HG02642 (cell line): ENCODE measurements at regions not wholly inside any gene's neighbourhood (a gene's known extent, or its start where the extent isn't known, plus 50 kb on each side); places are given as distances from the start of the nearest gene placed in this dataset.

Source experiments
- ATAC-seq: cut with Tn5 transposase; IDR thresholded peaks from one replicate; pipeline ENCODE4 v1.9.1; 2021; ENCODE audit warnings: mild to moderate bottlenecking; ENCODE audit not compliant: unreplicated experiment, poor library complexity

DNA sequence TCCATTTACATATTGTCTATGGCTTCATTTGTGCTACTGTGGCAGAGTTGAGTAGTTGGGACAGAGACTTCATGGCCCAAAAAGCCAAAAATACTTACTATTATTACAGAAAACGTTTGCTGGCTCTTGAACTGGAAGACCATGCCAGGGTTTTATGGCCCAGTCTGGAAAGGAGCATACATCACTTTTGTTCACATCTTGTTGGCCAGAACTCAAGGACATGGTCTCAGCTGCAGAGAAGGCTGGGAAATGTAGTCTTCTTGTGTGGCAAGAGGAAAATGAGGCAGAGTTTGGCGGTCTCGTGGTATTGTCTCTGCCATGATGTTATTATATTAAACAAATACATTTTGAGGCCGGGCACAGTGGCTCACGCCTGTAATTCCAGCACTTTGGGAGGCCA, 509.6 kb downstream of the MED13L start:
- no peak for ATAC-seq

DNA sequence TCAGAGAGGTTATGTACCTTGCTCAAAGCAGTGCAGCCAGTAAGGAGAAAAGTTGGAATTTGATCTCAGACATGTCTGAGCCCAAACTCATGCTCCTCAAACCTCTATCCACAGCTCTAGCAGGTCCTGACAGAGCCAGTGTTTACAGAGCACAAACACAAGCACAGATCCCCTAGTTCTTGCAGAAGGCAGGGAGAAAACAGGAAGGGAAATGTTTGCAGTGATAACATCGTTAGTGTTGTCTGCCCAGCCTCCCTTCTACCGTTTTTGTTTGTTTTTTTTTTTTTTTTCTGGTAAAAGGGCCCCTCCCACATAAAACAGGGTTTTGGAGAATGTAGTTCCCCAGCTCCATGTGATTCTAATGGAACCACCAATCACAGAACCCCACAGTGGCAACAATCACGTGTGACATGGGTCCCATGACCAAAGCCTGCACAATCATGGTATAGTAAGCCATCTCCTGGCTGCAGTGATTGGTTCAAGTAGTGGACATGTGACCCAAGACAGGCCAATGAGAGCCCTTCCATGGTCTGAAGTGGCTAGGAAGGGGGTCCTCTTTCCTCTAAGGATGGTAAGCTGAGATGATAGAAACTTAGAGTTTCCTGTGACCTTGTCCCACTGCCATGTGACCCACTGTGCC, 513.4 kb downstream of the MED13L start:
- ATAC-seq = no peak

GRCh38 chr12:115763376-115763775, 514.1 kb downstream of the MED13L start:
- no peak for ATAC-seq

- no peak for ATAC-seq
These were observed 514.6 kb downstream of the MED13L start for GRCh38 chr12:115762936-115763335.

DNA sequence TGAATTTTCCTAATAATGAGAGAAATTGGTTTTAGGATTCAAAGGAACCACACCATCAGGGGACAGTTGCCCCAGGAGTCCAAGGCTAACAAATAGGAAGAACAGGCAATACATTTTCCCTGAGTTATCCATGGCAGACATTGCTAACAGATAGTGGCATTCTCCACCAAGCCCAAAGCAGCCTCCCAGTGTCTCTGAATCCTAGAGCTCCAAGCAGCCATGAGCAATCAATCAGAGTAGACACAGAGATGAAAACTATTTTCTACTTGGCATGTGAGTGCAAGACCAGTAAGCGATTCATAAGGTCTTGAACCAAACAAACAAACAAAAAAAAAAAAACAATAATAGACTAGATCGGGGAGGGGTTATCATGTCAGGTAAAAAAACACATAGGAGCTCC, 515.7 kb downstream of the MED13L start:
- no peak for ATAC-seq

- ATAC-seq = no peak
These were observed 517.3 kb downstream of the MED13L start for GRCh38 chr12:115760231-115760630.

GRCh38 chr12:115758877-115759620, 518.4 kb downstream of the MED13L start:
- no peak for ATAC-seq

DNA sequence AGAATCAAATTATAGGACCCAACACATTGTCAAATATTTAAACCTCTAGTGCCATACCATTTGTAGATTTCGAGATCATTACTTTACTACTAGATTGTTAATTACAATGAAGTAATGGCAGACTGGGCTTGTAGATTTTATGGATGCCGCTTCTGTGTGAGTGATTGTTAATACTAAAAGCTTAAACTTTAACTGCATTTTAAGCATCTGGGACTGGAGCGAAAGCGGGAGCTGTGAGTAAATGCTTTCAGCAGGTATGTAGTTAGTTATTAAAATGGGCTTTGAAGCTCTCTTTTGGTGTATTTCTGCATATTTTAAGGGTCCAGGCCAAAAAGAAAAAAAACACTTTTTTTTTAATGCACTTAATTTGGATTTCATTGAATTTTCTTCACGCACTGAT, 519.3 kb downstream of the MED13L start:
- ATAC-seq = no peak

GRCh38 chr12:115756804-115757203, 520.7 kb downstream of the MED13L start:
- no peak for ATAC-seq

DNA sequence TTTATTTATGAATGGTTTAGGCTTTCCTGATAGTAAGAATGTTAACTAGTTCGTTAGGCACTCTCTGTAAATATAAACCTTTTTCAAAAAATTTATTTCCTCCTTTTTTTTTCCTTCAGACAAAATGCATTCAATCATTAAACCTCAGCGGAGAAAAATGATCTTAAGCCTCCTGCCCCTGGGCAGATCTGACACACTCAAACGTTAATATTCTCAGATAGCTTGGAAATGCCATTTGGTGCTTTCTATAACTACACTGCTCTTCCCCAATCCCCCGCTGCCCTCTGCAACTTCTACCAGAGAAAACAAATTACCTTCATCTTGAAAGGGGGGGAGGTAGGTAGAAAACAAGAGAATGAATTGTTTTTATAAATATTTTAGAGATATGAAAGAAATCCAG, 521.2 kb downstream of the MED13L start:
- ATAC-seq = no peak

GRCh38 chr12:115755725-115756085, 521.8 kb downstream of the MED13L start:
- no peak for ATAC-seq

- ATAC-seq = no peak
These were observed 522.3 kb downstream of the MED13L start for GRCh38 chr12:115755061-115755724.

GRCh38 chr12:115752913-115753726, 524.4 kb downstream of the MED13L start:
- no peak for ATAC-seq

DNA sequence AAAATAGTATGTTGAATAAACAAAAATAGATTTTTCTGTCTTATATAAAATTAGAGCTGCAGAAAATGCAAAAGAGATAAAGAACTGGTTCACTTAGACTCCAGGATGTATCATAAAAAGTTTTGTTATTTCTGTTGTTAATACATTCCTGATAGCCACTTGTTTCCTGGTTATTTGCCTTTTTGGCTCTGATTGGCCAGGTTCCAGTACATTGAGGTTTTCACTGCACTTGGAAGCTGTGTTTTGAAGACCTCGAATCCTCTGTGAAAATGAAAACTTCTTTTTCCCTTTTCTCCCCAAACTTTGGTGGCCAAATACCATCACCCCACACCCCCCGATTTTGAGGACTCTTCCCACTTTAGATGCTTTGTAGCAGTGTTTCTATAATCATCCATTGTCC, 525.3 kb downstream of the MED13L start:
- ATAC-seq = no peak

DNA sequence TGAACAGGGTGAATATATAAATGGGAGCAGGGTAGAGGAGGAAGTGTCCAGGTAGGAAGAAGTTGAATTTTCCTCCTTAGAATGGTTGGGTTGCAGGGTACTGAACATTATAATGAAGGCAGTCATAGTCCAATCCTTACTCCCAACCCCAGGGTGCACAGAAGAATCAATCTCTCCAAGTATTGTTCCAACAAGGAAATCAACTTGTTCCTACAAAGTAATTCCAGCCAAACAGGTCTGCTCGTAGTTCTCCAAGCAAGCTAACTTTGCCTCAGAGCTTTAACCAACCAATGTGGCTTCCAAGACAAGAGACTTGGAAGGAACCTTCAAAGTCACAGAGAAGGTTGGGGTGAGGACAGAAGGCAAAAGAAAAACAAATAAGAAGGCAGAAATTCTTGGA, 527.2 kb downstream of the MED13L start:
- no peak for ATAC-seq

DNA sequence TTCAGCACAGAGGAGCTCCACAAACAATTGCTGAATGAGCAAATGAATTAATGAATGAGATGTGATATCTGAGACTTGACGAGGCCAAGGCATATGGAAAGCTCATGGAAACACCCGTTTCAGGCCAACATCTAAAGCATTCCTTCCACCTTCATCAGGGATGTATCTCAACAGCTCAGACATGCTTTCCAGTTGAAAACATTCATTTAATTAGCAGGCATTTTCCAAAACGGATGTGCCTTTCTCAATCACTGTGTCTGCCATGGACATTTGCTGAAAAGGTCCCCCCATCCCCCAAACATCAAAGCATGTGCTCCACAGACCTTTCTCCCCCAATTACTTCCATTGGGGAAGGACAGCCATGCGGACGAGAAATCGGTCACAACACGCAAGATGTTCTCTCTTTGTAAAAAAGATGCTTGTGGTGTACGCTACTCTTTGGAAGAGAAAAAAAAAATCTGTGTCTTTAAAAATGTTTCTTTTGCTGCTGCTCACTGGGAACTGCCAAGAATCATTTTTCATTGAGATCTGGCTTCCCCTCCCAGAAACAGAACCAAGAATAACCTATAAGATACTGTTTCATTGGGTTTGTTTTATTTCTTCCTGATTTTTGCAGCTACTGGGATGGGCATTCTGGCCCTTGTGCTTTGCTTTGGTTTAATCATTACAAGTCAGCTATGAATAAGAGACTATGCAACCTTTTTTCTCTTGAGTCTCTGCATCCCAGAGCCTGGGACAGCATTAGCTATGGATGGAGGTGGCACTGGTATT, 528.2 kb downstream of the MED13L start:
- no peak for ATAC-seq

DNA sequence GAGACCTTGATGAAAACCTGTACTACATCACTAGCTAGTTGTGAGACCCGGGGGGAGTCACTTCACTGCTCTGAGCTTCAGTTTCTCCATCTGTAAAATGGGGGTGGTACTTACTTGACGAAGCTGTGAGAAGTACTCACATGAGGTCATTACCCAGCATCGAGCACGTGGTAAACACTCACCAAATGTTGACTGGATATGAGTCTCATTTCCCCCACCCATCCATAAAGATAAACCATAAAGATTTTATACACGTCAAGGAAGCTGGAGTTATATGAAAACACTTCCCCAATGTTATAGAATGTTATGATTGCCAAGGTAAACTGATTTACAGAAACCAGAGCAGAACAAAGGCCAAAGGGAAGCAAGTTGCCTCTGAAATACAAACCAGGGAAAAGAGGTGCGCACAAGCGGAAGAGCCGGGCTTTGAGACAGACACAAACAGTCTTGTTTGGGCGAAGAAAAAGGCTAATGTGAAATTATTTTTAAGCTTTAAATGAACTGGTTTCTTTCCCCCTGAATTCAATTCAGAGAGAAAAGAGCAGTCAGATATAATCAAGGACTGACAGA, 536.8 kb downstream of the MED13L start:
- no peak for ATAC-seq

DNA sequence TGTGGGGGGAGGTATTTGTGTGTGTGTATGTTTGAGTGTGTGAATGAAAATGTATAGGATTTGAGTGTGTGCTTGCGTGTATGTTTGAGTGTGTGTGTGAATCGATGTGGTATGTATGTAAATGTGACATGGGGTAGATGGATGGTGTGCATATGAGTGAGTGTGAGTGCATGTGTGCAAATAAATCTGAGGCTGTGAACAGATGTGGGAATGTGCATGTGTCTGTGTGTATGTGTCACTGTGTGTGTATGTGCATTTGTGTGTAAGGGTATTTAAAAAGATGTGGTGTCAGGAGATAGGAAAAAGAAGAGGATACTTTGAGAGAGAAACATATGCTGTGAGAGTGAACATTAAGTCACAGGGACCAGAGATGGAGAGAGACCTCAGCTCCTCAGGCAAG, 539.6 kb downstream of the MED13L start:
- no peak for ATAC-seq

GRCh38 chr12:115736360-115736759, 541.1 kb downstream of the MED13L start:
- ATAC-seq = no peak
